ENCODE measurements at regions not wholly inside any gene's neighbourhood (a gene's known extent, or its start where the extent isn't known, plus 50 kb on each side); places are given as distances from the start of the nearest gene placed in this dataset.

DNA sequence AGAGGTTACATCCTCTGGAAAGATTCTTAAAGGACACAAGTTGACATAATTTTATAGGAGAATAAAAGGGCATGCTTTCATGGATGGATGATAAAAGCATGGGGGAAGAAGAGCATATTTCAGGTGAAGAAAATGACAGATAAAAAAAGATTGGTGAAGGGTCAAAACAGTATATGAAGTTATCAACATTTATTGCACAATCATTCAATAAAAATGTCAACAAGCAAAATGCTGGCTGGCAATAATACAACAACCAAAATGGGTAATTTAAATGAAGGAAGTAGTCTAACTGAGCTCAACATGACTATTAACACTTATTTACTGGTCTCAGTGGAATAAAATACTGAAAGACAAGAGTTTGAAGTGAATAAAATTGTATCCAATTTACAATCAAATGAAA, 696.7 kb downstream of the SQOR start:
- no peak overlapping the region for H4K5ac ChIP-seq (ENCODE audit: insufficient read length, low read depth, low read length)
- ChIA-PET POLR2A (ENCODE audit: partially characterized antibody) (no interaction called here), CTCF (ENCODE audit: partially characterized antibody) (interaction anchor here (0.6 kb wide), 1 partner anchor 72 kb away, joined by 3 read pairs; no protein-coding TSS in a partner anchor)
- H3K4me3 ChIP-seq (ENCODE audit: extremely low read depth in 1 of 4, insufficient read depth in 2 of 4, low read depth in 3 of 4, low read length in 4 of 4), result no peak overlapping the region
- no peak overlapping the region for H3K56ac ChIP-seq (replicated peaks; ENCODE audit: insufficient read length, low read depth, low read length)
- FAIRE-seq (no peak), DNase-seq (ENCODE audit: low read depth in 1 of 2, low spot score in 2 of 2) (no peak)
- no peaks in the 10 kb centered on the region for H3K27me3 ChIP-seq (replicated peaks in 1 of 4; ENCODE audit: control insufficient read depth in 3 of 4, extremely low read depth in 1 of 4, insufficient read depth in 3 of 4, low read length in 3 of 4)
- H3K4me2 ChIP-seq (ENCODE audit: insufficient read depth in 1 of 2, low read depth in 2 of 2, low read length in 2 of 2), result no peak overlapping the region
- no peak for TF ChIP-seq MAFK (IDR thresholded peaks at IDR 0.05; ENCODE audit: low read depth, low read length)
- TF ChIP-seq CEBPB (IDR thresholded peaks at IDR 0.05; ENCODE audit: low read depth, low read length), result 0 out of 2 replicates have a peak, but pooled peaks have one; percentile 10
- H2AK5ac ChIP-seq (ENCODE audit: low read depth, low read length), result no peak overlapping the region
- no peaks in the 10 kb centered on the region for H3K23me2 ChIP-seq (ENCODE audit: low read depth, low read length)
- H2AFZ ChIP-seq (ENCODE audit: low read length), result no peak overlapping the region
- H3K36me3 ChIP-seq (ENCODE audit: control insufficient read depth in 2 of 4, insufficient read depth in 4 of 4, low read length in 3 of 4), result no peaks in the 10 kb centered on the region
- H3K18ac ChIP-seq (ENCODE audit: extremely low read depth, low read length), result no peak overlapping the region
- H3K9me3 ChIP-seq (ENCODE audit: insufficient read depth in 2 of 2, low read depth in 1 of 2, low read length in 1 of 2), result no peaks in the 10 kb centered on the region
- no peaks in the 10 kb centered on the region for H3K4me1 ChIP-seq (replicated peaks in 1 of 4; ENCODE audit: control insufficient read depth in 3 of 4, insufficient read depth in 4 of 4, low read length in 3 of 4)
- no peak overlapping the region for H3K14ac ChIP-seq (ENCODE audit: insufficient read length)
- H2BK120ac ChIP-seq (replicated peaks; ENCODE audit: low read depth, low read length), result no peak overlapping the region
- H3K4ac ChIP-seq (replicated peaks; ENCODE audit: insufficient read length, low read depth, low read length), result no peak overlapping the region
- no peak overlapping the region for H3K23ac ChIP-seq (ENCODE audit: insufficient read length)
- H4K20me1 ChIP-seq (replicated peaks in 1 of 2; ENCODE audit: control insufficient read depth in 1 of 2, insufficient read depth in 2 of 2, low read length in 2 of 2), result no peaks in the 10 kb centered on the region
- no peak overlapping the region for H3K27ac ChIP-seq (ENCODE audit: low read depth, low read length)
- no peak overlapping the region for H3K9ac ChIP-seq (replicated peaks in 1 of 4; ENCODE audit: extremely low read depth in 1 of 4, low read depth in 3 of 4, low read length in 3 of 4)
- no peaks in the 10 kb centered on the region for H3K79me2 ChIP-seq (ENCODE audit: control insufficient read depth in 1 of 2, insufficient read depth in 2 of 2, low read length in 2 of 2)
- H2BK12ac ChIP-seq (ENCODE audit: low read depth, low read length), result no peak overlapping the region
- H4K8ac ChIP-seq (ENCODE audit: extremely low read depth, insufficient read depth, low read length), result no peak overlapping the region
- H2BK5ac ChIP-seq (ENCODE audit: low read depth, low read length), result no peak overlapping the region
- no peak overlapping the region for H2BK15ac ChIP-seq (ENCODE audit: low read length)
- no peak overlapping the region for H2BK20ac ChIP-seq (ENCODE audit: low read length)
- no peak overlapping the region for H4K91ac ChIP-seq (replicated peaks; ENCODE audit: insufficient read length, low read length)
- no peaks in the 10 kb centered on the region for H3K79me1 ChIP-seq (ENCODE audit: low read depth, low read length)

Measured in H1 (cell line).